ENCODE measurements at regions not wholly inside any gene's neighbourhood (a gene's known extent, or its start where the extent isn't known, plus 50 kb on each side); places are given as distances from the start of the nearest gene placed in this dataset.

- no peak for DNase-seq
Measured at GRCh38 chr6:156027248-156027626, 571.6 kb upstream of the NOX3 start.

- no peak for DNase-seq
Measured at GRCh38 chr6:156026486-156027247, 571.0 kb upstream of the NOX3 start.

GRCh38 chr6:156024339-156024738 lies 568.7 kb upstream of the NOX3 start:
- DNase-seq = no peak

GRCh38 chr6:156021746-156022396 lies 566.2 kb upstream of the NOX3 start:
- DNase-seq = no peak

- DNase-seq = no peak
Measured at GRCh38 chr6:156017838-156018237, 562.2 kb upstream of the NOX3 start.

GRCh38 chr6:156016186-156016976 lies 560.7 kb upstream of the NOX3 start:
- no peak for DNase-seq

- peak in 1 of 2 donors; percentile 4 for DNase-seq
Measured at GRCh38 chr6:156013155-156013554, 557.5 kb upstream of the NOX3 start.

- no peak for DNase-seq
Measured at GRCh38 chr6:156009656-156010055, 554.0 kb upstream of the NOX3 start.

- no peak for DNase-seq
Measured at GRCh38 chr6:156004796-156005195, 549.2 kb upstream of the NOX3 start.

GRCh38 chr6:155996151-155996550 lies 540.5 kb upstream of the NOX3 start:
- DNase-seq = no peak

GRCh38 chr6:155995281-155995680 lies 539.6 kb upstream of the NOX3 start:
- DNase-seq = no peak

GRCh38 chr6:155994086-155994485 lies 538.4 kb upstream of the NOX3 start:
- DNase-seq = no peak

GRCh38 chr6:155993240-155993639 lies 537.6 kb upstream of the NOX3 start:
- DNase-seq = no peak

GRCh38 chr6:155985660-155986138 lies 530.1 kb upstream of the NOX3 start:
- DNase-seq = no peak

- DNase-seq = no peak
Measured at GRCh38 chr6:155980768-155981079, 525.1 kb upstream of the NOX3 start.

- no peak for DNase-seq
Measured at GRCh38 chr6:155980014-155980767, 524.6 kb upstream of the NOX3 start.

- no peak for DNase-seq
Measured at GRCh38 chr6:155975506-155975905, 519.9 kb upstream of the NOX3 start.

GRCh38 chr6:155974811-155975323 lies 519.2 kb upstream of the NOX3 start:
- no peak for DNase-seq

- no peak for DNase-seq
Measured at GRCh38 chr6:155974359-155974758, 518.7 kb upstream of the NOX3 start.

GRCh38 chr6:155970876-155971708 lies 515.5 kb upstream of the NOX3 start:
- DNase-seq = no peak

GRCh38 chr6:155970472-155970871 lies 514.8 kb upstream of the NOX3 start:
- DNase-seq = no peak

GRCh38 chr6:155968921-155969320 lies 513.3 kb upstream of the NOX3 start:
- DNase-seq = no peak

Data from stimulated activated CD4-positive, alpha-beta T cell treated with anti-CD3 and anti-CD28 coated beads, Interleukin-2, amount 100 ng/mL, for 48 hours (primary cell).